T47D (cell line): ENCODE measurements at regions not wholly inside any gene's neighbourhood (a gene's known extent, or its start where the extent isn't known, plus 50 kb on each side); places are given as distances from the start of the nearest gene placed in this dataset.
A peak's percentile ranks its signal among the peaks of the same experiment; 100 is the strongest.
"Not testable (repeated sequence)": the region's sequence is repeated elsewhere in the genome, so short reads cannot be mapped to it uniquely, and the experiment has no call there.

Source experiments
- DNase-seq, 2 experiments: peaks; one replicate each; pipeline versions ENCODE4 v3.0.0 to v3.0.0-alpha.2; 2011 to 2012; ENCODE audit warnings: low read depth in 1 of 2, low spot score in 1 of 2
- JUND ChIP-seq: IDR thresholded peaks from 2 replicates; pipeline ENCODE4 v1.6.1; 2012; ENCODE audit warnings: low read depth
- in situ Hi-C: cut with HindIII; loops from 2 replicates; pipeline ENCODE4 v1.10.0; 2016; ENCODE audit warnings: low sequenced_read_pairs, low pct_unique_long_range_greater_than_20kb

GRCh38 chrX:3493605-3494004 is 147.2 kb upstream of the MXRA5 start:
- in situ Hi-C loops: no loop called here
- TF ChIP-seq JUND: no peak
- DNase-seq: no peak

- in situ Hi-C loops: no loop called here
- DNase-seq: no peak
These were observed 139.3 kb upstream of the MXRA5 start for GRCh38 chrX:3485727-3486126.

GRCh38 chrX:3479026-3479425 is 132.6 kb upstream of the MXRA5 start:
- no peak for TF ChIP-seq JUND
- in situ Hi-C loops: no loop called here
- no peak for DNase-seq

More at GRCh38 chrX:3485727-3486126, 139.3 kb upstream of the MXRA5 start:
- no peak for TF ChIP-seq JUND

GRCh38 chrX:3476973-3477372 is 130.5 kb upstream of the MXRA5 start:
- no peak for DNase-seq
- TF ChIP-seq JUND: no peak
- in situ Hi-C loops: no loop called here

- DNase-seq, in situ Hi-C loops: not testable (repeated sequence)
These were observed 123.8 kb upstream of the MXRA5 start for GRCh38 chrX:3470211-3470679.

GRCh38 chrX:3468031-3468430 is 121.6 kb upstream of the MXRA5 start:
- in situ Hi-C loops: no loop called here
- no peak for DNase-seq

GRCh38 chrX:3465017-3465416 is 118.6 kb upstream of the MXRA5 start:
- DNase-seq: peak in 1 of 2 experiments; percentile 12
- in situ Hi-C loops: no loop called here
- TF ChIP-seq JUND: no peak

More at GRCh38 chrX:3468031-3468430, 121.6 kb upstream of the MXRA5 start:
- no peak for TF ChIP-seq JUND

GRCh38 chrX:3462166-3462508 is 115.7 kb upstream of the MXRA5 start:
- DNase-seq: no peak
- no peak for TF ChIP-seq JUND
- in situ Hi-C loops: no loop called here

- in situ Hi-C loops: no loop called here
- no peak for TF ChIP-seq JUND
- DNase-seq: no peak
These were observed 115.1 kb upstream of the MXRA5 start for GRCh38 chrX:3461397-3462165.

GRCh38 chrX:3455796-3456195 is 109.3 kb upstream of the MXRA5 start:
- TF ChIP-seq JUND: no peak
- in situ Hi-C loops: no loop called here

GRCh38 chrX:3451571-3451970 is 105.1 kb upstream of the MXRA5 start:
- in situ Hi-C loops: no loop called here
- DNase-seq: no peak
- TF ChIP-seq JUND: no peak

More at GRCh38 chrX:3455796-3456195, 109.3 kb upstream of the MXRA5 start:
- no peak for DNase-seq

GRCh38 chrX:3450881-3451570 is 104.6 kb upstream of the MXRA5 start:
- no peak for TF ChIP-seq JUND
- in situ Hi-C loops: no loop called here
- DNase-seq: no peak

- in situ Hi-C loops: no loop called here
- DNase-seq: no peak
- TF ChIP-seq JUND: no peak
These were observed 102.8 kb upstream of the MXRA5 start for GRCh38 chrX:3449287-3449686.

- TF ChIP-seq JUND: no peak
- DNase-seq: no peak
- in situ Hi-C loops: no loop called here
These were observed 102.1 kb upstream of the MXRA5 start for GRCh38 chrX:3448563-3448962.
